Stimulated activated CD4-positive, alpha-beta T cell treated with anti-CD3 and anti-CD28 coated beads, Interleukin-15, amount 100 ng/mL, for 1 hour (primary cell): ENCODE measurements at regions not wholly inside any gene's neighbourhood (a gene's known extent, or its start where the extent isn't known, plus 50 kb on each side); places are given as distances from the start of the nearest gene placed in this dataset.
"Not testable (repeated sequence)": the region's sequence is repeated elsewhere in the genome, so short reads cannot be mapped to it uniquely, and the experiment has no call there.

Source experiments
- DNase-seq, 2 donors: peaks; one replicate each; pipeline ENCODE4 v3.0.0-alpha.2; 2020; ENCODE audit warnings: low read depth in 1 of 2, low spot score in 1 of 2

GRCh38 chr6:156689656-156690055, 87.5 kb upstream of the ARID1B start:
- no peak for DNase-seq

DNA sequence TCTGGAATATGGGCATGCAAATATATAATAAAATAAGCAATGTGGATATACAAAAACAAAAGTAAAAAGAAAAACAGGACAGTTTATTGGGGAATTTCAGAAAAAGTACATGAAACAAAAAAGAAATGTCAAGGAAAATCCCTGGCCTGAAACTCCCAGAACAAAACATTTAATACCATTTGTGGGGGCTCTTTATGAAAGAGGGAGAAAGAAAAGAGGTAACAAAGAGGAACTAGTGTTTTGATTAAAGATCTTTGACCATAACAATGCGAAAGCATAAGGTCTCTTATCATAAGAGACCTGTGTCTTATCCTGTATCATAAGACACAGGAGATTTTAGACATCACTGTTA, 88.6 kb upstream of the ARID1B start:
- DNase-seq = no peak

- no peak for DNase-seq
These were observed 89.2 kb upstream of the ARID1B start for GRCh38 chr6:156687789-156688619.

GRCh38 chr6:156686995-156687788, 90.0 kb upstream of the ARID1B start:
- DNase-seq = peak; percentile 65 to 73

- peak in 1 of 2 donors; percentile 3 for DNase-seq
These were observed 90.7 kb upstream of the ARID1B start for GRCh38 chr6:156686301-156686994.

- DNase-seq = no peak
These were observed 91.4 kb upstream of the ARID1B start for GRCh38 chr6:156685823-156686222.

DNA sequence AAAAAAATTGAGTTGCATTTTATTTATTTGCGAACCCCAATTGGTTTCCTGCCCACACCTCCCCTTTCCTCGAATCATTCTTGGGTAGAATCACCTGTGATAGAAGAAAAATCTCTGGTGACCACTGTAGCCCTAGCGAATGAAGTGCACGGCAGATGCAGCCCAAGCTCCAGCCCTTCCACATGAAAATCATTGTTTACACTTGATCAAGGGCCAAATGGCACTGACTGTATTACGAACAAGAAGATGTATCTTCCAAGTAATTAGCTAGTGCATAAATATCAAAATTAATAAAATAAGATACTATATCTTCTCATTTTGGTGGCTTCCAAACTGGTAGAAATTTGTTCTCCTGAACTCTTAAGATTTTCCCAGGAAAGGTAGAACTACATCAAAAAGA, 93.4 kb upstream of the ARID1B start:
- DNase-seq = no peak

- DNase-seq = no peak
These were observed 100.5 kb upstream of the ARID1B start for GRCh38 chr6:156676721-156677120.

- DNase-seq = no peak
These were observed 103.0 kb upstream of the ARID1B start for GRCh38 chr6:156674197-156674596.

DNA sequence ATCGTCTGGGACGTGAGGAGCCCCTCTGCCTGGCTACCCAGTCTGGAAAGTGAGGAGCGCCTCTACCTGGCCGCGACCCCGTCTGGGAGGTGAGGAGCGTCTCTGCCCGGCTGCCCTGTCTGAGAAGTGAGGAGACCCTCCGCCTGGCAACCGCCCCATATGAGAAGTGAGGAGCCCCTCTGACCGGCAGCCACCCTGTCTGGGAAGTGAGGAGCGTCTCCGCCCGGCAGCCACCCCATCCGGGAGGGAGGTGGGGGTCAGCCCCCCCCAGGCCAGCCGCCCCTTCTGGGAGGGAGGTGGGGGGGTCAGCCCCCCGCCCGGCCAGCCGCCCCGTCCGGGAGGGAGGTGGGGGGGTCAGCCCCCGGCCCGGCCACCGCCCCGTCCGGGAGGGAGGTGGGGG, 107.1 kb upstream of the ARID1B start:
- not testable (repeated sequence) for DNase-seq

- DNase-seq = peak in 1 of 2 donors; percentile 37
These were observed 115.1 kb upstream of the ARID1B start for GRCh38 chr6:156662025-156662445.

GRCh38 chr6:156660389-156660788, 116.8 kb upstream of the ARID1B start:
- no peak for DNase-seq

DNA sequence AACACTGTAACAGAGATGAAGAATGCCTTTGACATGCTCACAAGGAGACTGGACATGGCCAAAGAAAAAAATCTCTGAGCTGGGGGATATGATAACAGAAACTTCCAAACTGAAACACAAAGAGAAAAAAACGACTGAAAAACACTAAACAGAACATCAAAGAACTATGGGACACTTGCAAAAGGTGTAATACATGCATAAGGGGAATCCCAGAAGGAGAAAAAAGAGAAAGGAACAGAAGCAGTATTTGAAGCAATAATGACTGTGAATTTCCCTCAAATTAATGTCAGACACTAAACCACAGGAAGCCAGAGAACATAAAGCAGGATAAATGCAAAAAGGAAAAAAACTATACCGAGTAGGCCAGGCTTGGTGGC, 117.4 kb upstream of the ARID1B start:
- DNase-seq = no peak

DNA sequence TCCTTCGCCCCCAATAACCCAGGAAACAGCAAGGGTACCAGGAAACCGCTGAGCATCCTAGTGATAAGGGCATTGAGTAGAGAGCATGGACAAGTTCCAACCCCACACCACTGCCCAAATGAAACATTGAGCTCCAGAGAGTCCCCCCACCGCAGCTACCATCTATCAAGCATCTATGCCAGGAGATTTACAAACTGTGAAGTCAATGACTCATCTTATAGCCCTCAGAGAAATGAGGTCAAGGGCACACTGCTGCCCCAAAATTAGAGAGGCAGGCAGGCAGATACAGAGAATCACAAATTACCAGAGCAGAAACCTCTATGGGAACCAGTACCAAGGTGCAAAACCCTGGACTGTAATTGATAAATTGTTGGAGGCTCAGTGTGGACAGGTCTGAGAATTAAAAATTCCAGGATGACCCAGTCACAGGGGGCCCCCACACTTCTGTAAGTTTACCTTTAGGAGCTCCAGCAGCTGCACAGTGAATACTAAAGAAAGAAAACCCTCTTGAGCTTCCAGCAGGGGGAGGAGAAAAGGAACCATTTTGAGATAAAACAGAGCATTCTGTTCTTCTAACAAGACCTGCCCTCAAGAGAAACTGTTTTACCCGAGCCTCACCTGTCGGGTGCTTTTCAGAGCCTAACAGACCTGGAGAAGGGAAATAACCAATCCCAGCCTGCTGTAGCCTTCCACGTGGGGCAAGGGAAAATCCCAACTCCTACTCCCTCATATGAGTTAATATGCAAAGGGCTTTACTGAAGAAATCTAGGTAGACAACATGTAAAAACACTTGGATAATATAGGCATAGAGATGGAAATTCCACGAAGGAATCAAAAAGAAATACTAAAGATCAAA, 118.0 kb upstream of the ARID1B start:
- DNase-seq = no peak

- DNase-seq = no peak
These were observed 118.8 kb upstream of the ARID1B start for GRCh38 chr6:156658186-156658965.

DNA sequence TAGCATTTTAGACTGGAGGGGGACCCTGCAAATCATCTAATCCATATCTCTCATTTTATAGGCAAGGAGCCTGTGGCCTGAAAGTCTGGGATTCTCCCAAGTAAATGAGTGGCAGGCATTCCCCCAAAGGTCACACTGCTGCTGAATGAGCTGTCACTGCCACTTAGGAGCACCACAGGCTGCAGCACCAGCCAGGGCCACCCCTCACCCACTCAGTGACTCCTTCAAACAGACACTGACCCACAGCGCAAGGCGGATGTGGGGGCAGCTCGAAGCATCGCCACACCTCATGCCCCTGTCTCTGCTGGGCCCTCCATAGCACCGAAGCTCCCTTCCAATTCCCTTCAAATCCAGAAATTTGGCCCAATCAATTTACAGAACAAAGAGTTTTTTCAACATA, 119.9 kb upstream of the ARID1B start:
- DNase-seq = no peak

GRCh38 chr6:156654919-156655918, 122.0 kb upstream of the ARID1B start:
- DNase-seq = no peak

DNA sequence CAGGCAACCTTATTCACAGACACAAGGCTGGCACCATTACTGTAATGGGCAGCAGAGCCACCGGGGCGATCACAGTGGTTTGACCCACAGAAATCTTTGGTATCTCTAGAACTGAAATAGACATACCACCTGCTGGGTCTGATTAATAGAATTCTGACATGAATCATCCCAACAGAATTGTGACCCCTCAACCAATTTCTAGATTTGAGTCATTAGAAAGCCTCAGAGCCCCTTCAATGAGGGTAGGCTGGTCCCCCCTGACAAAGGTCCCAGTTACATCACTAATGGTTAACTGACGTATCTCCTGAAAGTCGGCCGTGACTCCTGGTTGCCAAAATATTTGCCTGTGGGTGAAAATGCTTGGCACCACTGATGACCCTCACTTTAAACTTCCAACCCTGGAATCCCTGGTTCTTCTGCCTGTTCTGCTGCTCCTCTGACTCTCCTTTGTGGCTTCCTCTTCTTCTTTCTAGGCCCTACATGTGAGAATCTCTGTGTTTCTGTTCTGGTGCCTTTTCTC, 124.9 kb upstream of the ARID1B start:
- no peak for DNase-seq

DNA sequence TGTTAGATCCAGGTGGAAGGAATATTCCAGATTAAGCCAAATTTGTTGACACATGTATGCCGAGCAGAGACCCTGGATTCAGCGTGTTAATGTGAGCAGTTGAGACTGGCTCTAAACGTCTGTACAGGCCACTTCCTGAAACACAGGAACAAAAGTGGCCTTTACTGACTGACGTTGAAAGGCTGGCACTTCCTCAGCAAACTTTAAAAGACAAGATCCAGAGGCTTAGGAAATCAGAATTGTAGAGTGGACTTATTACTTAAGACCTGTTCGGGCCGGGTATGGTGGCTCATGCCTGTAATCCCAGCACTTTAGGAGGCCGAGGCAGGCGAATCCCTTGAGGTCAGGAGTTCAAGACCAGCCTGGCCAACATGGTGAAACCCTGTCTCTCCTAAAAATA, 125.7 kb upstream of the ARID1B start:
- no peak for DNase-seq
